Liver (tissue), 8 donors: ENCODE measurements at regions not wholly inside any gene's neighbourhood (a gene's known extent, or its start where the extent isn't known, plus 50 kb on each side); places are given as distances from the start of the nearest gene placed in this dataset.

Experiments used
- DNase-seq: peaks from one replicate; pipeline ENCODE4 v3.0.0-alpha.2; 2017; ENCODE audit warnings: low spot score
- H3K27ac ChIP-seq, 2 donors: one replicate each; pipeline ENCODE4 v1.7.0; 2013; ENCODE audit warnings: inconsistent platforms in 2 of 2, low read length in 2 of 2, control low read depth in 1 of 2, low read depth in 1 of 2, mild to moderate bottlenecking in 1 of 2
- H3K27me3 ChIP-seq, 4 donors: one replicate each; pipeline versions ENCODE4 v1.6.1 to v1.7.0; 2013; ENCODE audit warnings: low read length in 3 of 4, inconsistent platforms in 1 of 4, mild to moderate bottlenecking in 1 of 4, moderate library complexity in 1 of 4; ENCODE audit not compliant: control insufficient read depth in 4 of 4, insufficient read depth in 4 of 4
- H3K36me3 ChIP-seq, 4 donors: one replicate each; pipeline versions ENCODE4 v1.6.1 to v1.7.0; 2013; ENCODE audit warnings: low read length in 3 of 4, mild to moderate bottlenecking in 3 of 4, low read depth in 1 of 4, moderate library complexity in 1 of 4; ENCODE audit not compliant: control insufficient read depth in 4 of 4, insufficient read depth in 3 of 4
- H3K4me1 ChIP-seq, 4 donors: one replicate each; pipeline versions ENCODE4 v1.6.1 to v1.7.0; 2013; ENCODE audit warnings: low read length in 3 of 4, mild to moderate bottlenecking in 3 of 4, moderate library complexity in 1 of 4; ENCODE audit not compliant: control insufficient read depth in 4 of 4, insufficient read depth in 4 of 4
- H3K4me3 ChIP-seq, 3 donors: one replicate each; pipeline versions ENCODE4 v1.6.1 to v1.7.0; 2013; ENCODE audit warnings: low read length in 3 of 3, control low read depth in 1 of 3, low read depth in 1 of 3, mild to moderate bottlenecking in 1 of 3
- H3K9ac ChIP-seq, 2 donors: one replicate each; pipeline ENCODE4 v1.7.0; 2013; ENCODE audit warnings: low read length in 2 of 2, mild to moderate bottlenecking in 2 of 2, moderate library complexity in 2 of 2, control low read depth in 1 of 2, low read depth in 1 of 2
- H3K9me3 ChIP-seq, 4 donors: one replicate each; pipeline versions ENCODE4 v1.6.1 to v1.7.0; 2013; ENCODE audit warnings: low read length in 3 of 4; ENCODE audit not compliant: control insufficient read depth in 4 of 4
- EGR1 ChIP-seq, 2 donors: IDR thresholded peaks; 2 replicates each; pipeline ENCODE4 v1.6.1; 2016 to 2018; ENCODE audit warnings: antibody characterized with exemption in 2 of 2, low read depth in 2 of 2
- FOXA1 ChIP-seq: IDR thresholded peaks from 2 replicates; pipeline ENCODE4 v1.6.1; 2016; ENCODE audit warnings: antibody characterized with exemption
- FOXA2 ChIP-seq: IDR thresholded peaks from 2 replicates; pipeline ENCODE4 v1.6.1; 2016; ENCODE audit warnings: antibody characterized with exemption
- GABPA ChIP-seq, 2 donors: IDR thresholded peaks in 1 of 2; conservative IDR thresholded peaks in 1 of 2; 2 replicates each; pipeline ENCODE4 v1.6.1; 2016; ENCODE audit warnings: antibody characterized with exemption in 2 of 2, mild to moderate bottlenecking in 1 of 2, moderate library complexity in 1 of 2
- HNF4A ChIP-seq, 2 donors: conservative IDR thresholded peaks; 2 replicates each; pipeline ENCODE4 v1.6.1; 2016; ENCODE audit warnings: antibody characterized with exemption in 2 of 2, mild to moderate bottlenecking in 2 of 2
- HNF4G ChIP-seq: IDR thresholded peaks from 2 replicates; pipeline ENCODE4 v1.6.1; 2016; ENCODE audit warnings: antibody characterized with exemption
- JUND ChIP-seq, 2 donors: IDR thresholded peaks; 2 replicates each; pipeline ENCODE4 v1.6.1; 2016; ENCODE audit warnings: antibody characterized with exemption in 2 of 2
- NR2F2 ChIP-seq: IDR thresholded peaks from 2 replicates; pipeline ENCODE4 v1.6.1; 2016; ENCODE audit warnings: antibody characterized with exemption
- RAD21 ChIP-seq, 2 donors: IDR thresholded peaks; 2 replicates each; pipeline ENCODE4 v1.6.1; 2016; ENCODE audit warnings: antibody characterized with exemption in 2 of 2, mild to moderate bottlenecking in 2 of 2
- REST ChIP-seq: IDR thresholded peaks from 2 replicates; pipeline ENCODE4 v1.6.1; 2016; ENCODE audit warnings: antibody characterized with exemption, mild to moderate bottlenecking
- RXRA ChIP-seq, 2 donors: IDR thresholded peaks; 2 replicates each; pipeline ENCODE4 v1.6.1; 2017 to 2018; ENCODE audit warnings: antibody characterized with exemption in 2 of 2, mild to moderate bottlenecking in 1 of 2
- SP1 ChIP-seq: IDR thresholded peaks from 2 replicates; pipeline ENCODE4 v1.6.1; 2018; ENCODE audit warnings: antibody characterized with exemption, mild to moderate bottlenecking
- TAF1 ChIP-seq: conservative IDR thresholded peaks from 2 replicates; pipeline ENCODE4 v1.6.1; 2016; ENCODE audit warnings: antibody characterized with exemption, mild to moderate bottlenecking
- YY1 ChIP-seq: IDR thresholded peaks from 2 replicates; pipeline ENCODE4 v1.6.1; 2016; ENCODE audit warnings: antibody characterized with exemption, mild to moderate bottlenecking
- ZBTB33 ChIP-seq: IDR thresholded peaks from 2 replicates; pipeline ENCODE4 v1.6.1; 2016; ENCODE audit warnings: antibody characterized with exemption
- WGBS: extraction: QIAGEN DNeasy Blood & Tissue Kit; methylation state at CpG from one replicate; pipeline ENCODE4 v1.1.7; 2013; 5-methylcytosine and 5-hydroxymethylcytosine counted together
- TF ChIP-seq, protein P1 (sequence below): IDR thresholded peaks from 2 replicates; pipeline ENCODE4 v1.6.1; 2016; ENCODE audit warnings: antibody characterized with exemption
- TF ChIP-seq, protein P2 (sequence below): IDR thresholded peaks from 2 replicates; pipeline ENCODE4 v1.6.1; 2016; ENCODE audit warnings: antibody characterized with exemption
- TF ChIP-seq, protein P3 (sequence below): fragments of 150-350 bp; IDR thresholded peaks from 2 replicates; pipeline ENCODE4 v1.5.1; 2017; ENCODE audit warnings: improper control_type of control experiment, low read depth, low read length; ENCODE audit not compliant: missing input control
- donor health status: healthy.
- donor health status: healthy.
- donor health status: healthy.
- donor health status: healthy.
- donor health status: healthy.

DNA sequence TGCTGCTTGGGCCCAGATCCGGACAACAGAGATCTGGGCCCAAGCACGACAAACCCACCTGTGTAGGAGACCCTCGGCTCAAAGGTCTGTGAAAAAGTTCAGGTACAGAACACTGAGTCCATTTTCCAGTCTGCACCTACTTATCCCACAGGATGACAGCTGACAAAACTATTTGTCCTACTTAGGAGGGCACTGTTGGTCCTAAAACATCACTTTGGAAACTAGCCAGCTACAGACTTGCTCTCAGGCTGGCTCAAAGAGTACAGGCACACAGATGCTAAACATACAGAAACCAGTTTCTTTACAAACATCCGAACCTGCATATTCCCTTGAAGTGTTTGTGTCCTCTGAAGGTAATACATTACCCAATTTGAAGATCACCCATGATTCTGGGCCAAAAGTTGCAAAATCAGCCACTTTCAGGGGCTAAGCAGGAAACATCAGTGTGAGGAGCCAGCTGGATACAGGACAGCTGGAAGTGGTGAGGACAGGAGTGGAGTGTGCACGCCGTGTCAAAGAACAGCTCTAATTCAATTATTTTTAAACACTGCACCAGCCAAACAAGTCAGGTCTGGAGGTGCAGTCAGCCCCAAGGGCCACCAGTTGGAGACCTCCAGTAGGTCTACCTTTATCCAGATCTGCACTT, 88.5 kb downstream of the NOC3L start:
- WGBS: 55% methylated on average over 6 of the region's 6 CpGs
- TF ChIP-seq RAD21 (IDR thresholded peaks at IDR 0.05): peak; percentile 37 to 42
- TF ChIP-seq, protein P1, sequence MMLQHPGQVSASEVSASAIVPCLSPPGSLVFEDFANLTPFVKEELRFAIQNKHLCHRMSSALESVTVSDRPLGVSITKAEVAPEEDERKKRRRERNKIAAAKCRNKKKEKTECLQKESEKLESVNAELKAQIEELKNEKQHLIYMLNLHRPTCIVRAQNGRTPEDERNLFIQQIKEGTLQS: no peak
- TF ChIP-seq HNF4A (conservative IDR thresholded peaks at IDR 0.05): peak; percentile 30 to 72
- peak in 1 of 2 donors; percentile 73 for TF ChIP-seq JUND (IDR thresholded peaks at IDR 0.05)
- TF ChIP-seq FOXA2: peak; percentile 4
- peak in 1 of 2 donors; percentile 64 for TF ChIP-seq EGR1 (IDR thresholded peaks at IDR 0.05; ENCODE audit: low read depth in 2 of 2)
- TF ChIP-seq TAF1: no peak
- peak; percentile 20 for TF ChIP-seq YY1
- no peak for TF ChIP-seq NR2F2
- TF ChIP-seq, protein P2, sequence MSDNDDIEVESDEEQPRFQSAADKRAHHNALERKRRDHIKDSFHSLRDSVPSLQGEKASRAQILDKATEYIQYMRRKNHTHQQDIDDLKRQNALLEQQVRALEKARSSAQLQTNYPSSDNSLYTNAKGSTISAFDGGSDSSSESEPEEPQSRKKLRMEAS: peak; percentile 69
- TF ChIP-seq HNF4G: no peak
- peak; percentile 13 to 84 for TF ChIP-seq RXRA (IDR thresholded peaks at IDR 0.05)
- no peak for TF ChIP-seq GABPA (IDR thresholded peaks at IDR 0.05 in 1 of 2, conservative IDR thresholded peaks at IDR 0.05 in 1 of 2)
- TF ChIP-seq ZBTB33: no peak
- TF ChIP-seq REST: no peak
- no peak for TF ChIP-seq FOXA1
- TF ChIP-seq SP1: no peak
- TF ChIP-seq, protein P3, sequence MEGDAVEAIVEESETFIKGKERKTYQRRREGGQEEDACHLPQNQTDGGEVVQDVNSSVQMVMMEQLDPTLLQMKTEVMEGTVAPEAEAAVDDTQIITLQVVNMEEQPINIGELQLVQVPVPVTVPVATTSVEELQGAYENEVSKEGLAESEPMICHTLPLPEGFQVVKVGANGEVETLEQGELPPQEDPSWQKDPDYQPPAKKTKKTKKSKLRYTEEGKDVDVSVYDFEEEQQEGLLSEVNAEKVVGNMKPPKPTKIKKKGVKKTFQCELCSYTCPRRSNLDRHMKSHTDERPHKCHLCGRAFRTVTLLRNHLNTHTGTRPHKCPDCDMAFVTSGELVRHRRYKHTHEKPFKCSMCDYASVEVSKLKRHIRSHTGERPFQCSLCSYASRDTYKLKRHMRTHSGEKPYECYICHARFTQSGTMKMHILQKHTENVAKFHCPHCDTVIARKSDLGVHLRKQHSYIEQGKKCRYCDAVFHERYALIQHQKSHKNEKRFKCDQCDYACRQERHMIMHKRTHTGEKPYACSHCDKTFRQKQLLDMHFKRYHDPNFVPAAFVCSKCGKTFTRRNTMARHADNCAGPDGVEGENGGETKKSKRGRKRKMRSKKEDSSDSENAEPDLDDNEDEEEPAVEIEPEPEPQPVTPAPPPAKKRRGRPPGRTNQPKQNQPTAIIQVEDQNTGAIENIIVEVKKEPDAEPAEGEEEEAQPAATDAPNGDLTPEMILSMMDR: no peak
- H3K4me1 ChIP-seq: peaks cover 6 to 22% (median 19%) of the 10 kb centered on the region in 4 donors
- H3K4me3 ChIP-seq: no peak overlapping the region
- no peak overlapping the region for H3K9ac ChIP-seq
- H3K36me3 ChIP-seq: no peaks in the 10 kb centered on the region
- H3K27ac ChIP-seq: peak overlapping the region; percentile 34 to 54
- DNase-seq: no peak
- H3K9me3 ChIP-seq: peaks cover 0 to 2% (median 0%) of the 10 kb centered on the region in 4 donors
- H3K27me3 ChIP-seq: no peaks in the 10 kb centered on the region
